ENCODE measurements at regions not wholly inside any gene's neighbourhood (a gene's known extent, or its start where the extent isn't known, plus 50 kb on each side); places are given as distances from the start of the nearest gene placed in this dataset.

DNA sequence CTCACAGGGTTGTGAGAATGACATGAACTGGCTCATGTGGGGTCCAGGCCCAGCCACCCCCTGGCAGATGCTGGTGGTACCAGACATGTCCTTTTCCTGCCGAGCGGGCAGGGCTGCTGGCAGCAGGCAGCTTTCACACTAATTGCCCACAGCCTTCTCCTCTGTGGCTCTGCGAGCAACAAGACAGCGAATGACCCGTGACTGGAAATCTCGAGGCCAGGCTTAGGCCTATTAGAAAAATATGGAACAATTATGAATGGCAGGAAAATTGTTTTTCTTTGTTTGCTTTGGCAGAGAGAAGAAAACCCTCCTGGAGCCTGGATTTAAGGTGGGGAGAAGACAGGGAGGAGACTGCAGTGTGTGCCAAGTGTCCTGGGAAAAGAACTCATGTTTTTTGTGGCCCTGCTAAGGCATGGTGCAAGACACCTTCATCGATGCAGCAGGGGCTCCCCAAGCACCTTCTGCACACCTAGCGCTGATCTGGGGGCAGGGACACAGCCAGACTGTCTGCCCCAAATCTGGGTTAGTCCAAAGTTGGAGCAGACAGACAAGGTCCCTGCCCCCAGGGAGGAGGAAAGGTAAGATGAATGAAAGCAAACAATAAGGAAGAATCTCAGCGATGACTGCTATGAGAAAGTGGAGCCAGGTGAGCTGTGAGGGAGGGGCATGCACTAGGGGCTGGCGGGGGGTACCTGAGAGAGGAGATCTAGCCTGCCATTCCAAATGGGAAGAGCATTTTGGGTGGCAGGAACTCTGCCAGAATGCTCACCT is 193.8 kb upstream of the TLE3 start:
- no peak overlapping the region for H3K4me3 ChIP-seq (ENCODE audit: low read depth, low read length)
- TF ChIP-seq CTCF (IDR thresholded peaks at IDR 0.05; ENCODE audit: insufficient read depth, low read length, poor library complexity, severe bottlenecking): no peak
- peaks cover 2% of the 10 kb centered on the region for H3K27me3 ChIP-seq (ENCODE audit: control insufficient read depth, insufficient read depth, low read length)
- DNase-seq (ENCODE audit: low read depth): no peak
- H3K36me3 ChIP-seq (ENCODE audit: control insufficient read depth, insufficient read depth, low read length): no peaks in the 10 kb centered on the region

DNA sequence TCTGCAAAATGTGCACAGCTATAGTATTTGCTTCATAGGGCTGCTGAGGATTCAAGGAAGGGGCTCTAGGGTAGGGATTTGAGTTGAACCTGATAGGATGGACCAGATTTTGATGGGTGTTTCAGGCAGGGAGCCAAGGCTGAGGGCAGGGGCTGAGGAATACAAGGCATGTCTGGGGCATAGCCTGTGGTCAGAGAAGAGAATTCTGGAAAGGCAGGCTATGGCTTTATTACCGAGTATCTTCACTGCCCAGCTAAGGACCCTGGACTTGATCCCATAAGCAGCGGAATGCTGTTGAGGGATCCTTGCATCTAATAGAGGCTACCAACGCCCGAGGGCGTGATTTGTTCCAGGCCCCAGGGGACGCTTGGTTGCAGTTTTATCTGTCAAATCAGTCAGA is 193.0 kb upstream of the TLE3 start:
- DNase-seq (ENCODE audit: low read depth): no peak
- Histone ChIP-seq H3K4me3 (ENCODE audit: low read depth, low read length) (no peak overlapping the region), H3K27me3 (ENCODE audit: control insufficient read depth, insufficient read depth, low read length) (peaks cover 2% of the 10 kb centered on the region), H3K36me3 (ENCODE audit: control insufficient read depth, insufficient read depth, low read length) (no peaks in the 10 kb centered on the region)
- no peak for TF ChIP-seq CTCF (IDR thresholded peaks at IDR 0.05; ENCODE audit: insufficient read depth, low read length, poor library complexity, severe bottlenecking)

GRCh38 chr15:70289191-70289955 is 191.7 kb upstream of the TLE3 start:
- H3K4me3 ChIP-seq (ENCODE audit: low read depth, low read length): no peak overlapping the region
- H3K27me3 ChIP-seq (ENCODE audit: control insufficient read depth, insufficient read depth, low read length): peaks cover 2% of the 10 kb centered on the region
- no peak for TF ChIP-seq CTCF (IDR thresholded peaks at IDR 0.05; ENCODE audit: insufficient read depth, low read length, poor library complexity, severe bottlenecking)
- H3K36me3 ChIP-seq (ENCODE audit: control insufficient read depth, insufficient read depth, low read length): no peaks in the 10 kb centered on the region
- no peak for DNase-seq (ENCODE audit: low read depth)

GRCh38 chr15:70286113-70286806 is 188.5 kb upstream of the TLE3 start:
- Histone ChIP-seq H3K4me3 (ENCODE audit: low read depth, low read length) (no peak overlapping the region), H3K36me3 (ENCODE audit: control insufficient read depth, insufficient read depth, low read length) (no peaks in the 10 kb centered on the region), H3K27me3 (ENCODE audit: control insufficient read depth, insufficient read depth, low read length) (no peaks in the 10 kb centered on the region)
- TF ChIP-seq CTCF (IDR thresholded peaks at IDR 0.05; ENCODE audit: insufficient read depth, low read length, poor library complexity, severe bottlenecking): no peak
- no peak for DNase-seq (ENCODE audit: low read depth)

DNA sequence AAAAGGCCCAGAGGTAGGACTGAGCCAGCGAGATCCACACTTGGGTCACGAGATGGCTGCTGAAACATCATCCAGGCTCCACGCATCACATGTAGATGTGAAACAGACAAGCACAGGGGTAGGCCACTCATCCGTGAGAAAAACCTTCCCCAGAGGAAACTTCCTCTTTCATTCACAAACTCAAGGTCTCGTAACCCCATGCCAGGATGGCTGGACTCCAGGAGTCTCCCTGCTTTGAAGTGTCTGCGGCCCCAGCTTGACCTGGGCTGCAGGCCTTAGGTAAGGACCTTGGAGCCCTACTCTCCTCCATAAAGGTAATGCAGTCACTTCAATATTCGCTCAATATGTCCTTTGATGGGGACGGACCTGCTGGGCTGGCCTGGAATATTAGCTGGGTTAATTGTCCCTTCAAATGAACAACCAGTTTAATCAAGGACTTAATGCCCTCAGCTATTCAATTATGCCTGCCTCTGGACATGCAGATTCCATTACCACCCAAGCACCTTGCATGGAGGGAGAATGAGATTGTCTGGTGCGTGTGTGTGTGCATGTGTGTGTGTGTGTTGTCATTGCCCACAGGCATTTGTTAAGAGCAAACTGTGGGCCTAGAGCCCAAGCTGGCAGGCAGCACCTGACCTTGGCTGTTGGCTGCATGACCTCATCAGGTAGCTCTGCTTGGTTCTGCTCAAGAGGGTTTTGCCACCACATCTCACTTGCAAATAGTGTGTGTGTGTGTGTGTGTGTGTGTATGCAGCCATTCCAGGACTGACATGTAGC is 186.9 kb upstream of the TLE3 start:
- no peaks in the 10 kb centered on the region for H3K36me3 ChIP-seq (ENCODE audit: control insufficient read depth, insufficient read depth, low read length)
- no peak for TF ChIP-seq CTCF (IDR thresholded peaks at IDR 0.05; ENCODE audit: insufficient read depth, low read length, poor library complexity, severe bottlenecking)
- DNase-seq (ENCODE audit: low read depth): no peak
- H3K27me3 ChIP-seq (ENCODE audit: control insufficient read depth, insufficient read depth, low read length): no peaks in the 10 kb centered on the region
- no peak overlapping the region for H3K4me3 ChIP-seq (ENCODE audit: low read depth, low read length)
